HL-60 (cell line): ENCODE measurements at regions not wholly inside any gene's neighbourhood (a gene's known extent, or its start where the extent isn't known, plus 50 kb on each side); places are given as distances from the start of the nearest gene placed in this dataset.

ENCODE experiments used
- DNase-seq, 2 experiments: peaks; one replicate each; pipeline ENCODE4 v3.0.0-alpha.2; 2010 to 2020; ENCODE audit warnings: low read depth in 1 of 2, low spot score in 1 of 2
- H3K27ac ChIP-seq: fragments of 250-450 bp; sonication (Bioruptor Pico); replicated peaks from 2 replicates; pipeline ENCODE4 v1.5.1; 2020; ENCODE audit warnings: mild to moderate bottlenecking, moderate library complexity
- H3K27me3 ChIP-seq: fragments of 250-450 bp; sonication (Bioruptor Pico); 2 replicates; pipeline ENCODE4 v1.5.1; 2021; ENCODE audit warnings: mild to moderate bottlenecking, moderate library complexity; ENCODE audit not compliant: insufficient read depth, poor library complexity, severe bottlenecking
- H3K4me3 ChIP-seq: replicated peaks from 2 replicates; pipeline ENCODE4 v1.5.1; 2011; ENCODE audit warnings: mild to moderate bottlenecking, control low read depth, low read length; ENCODE audit not compliant: insufficient read depth
- GABPA ChIP-seq: IDR thresholded peaks from 2 replicates; pipeline ENCODE4 v1.6.1; 2012; ENCODE audit warnings: low read depth
- POLR2AphosphoS5 ChIP-seq: IDR thresholded peaks from 2 replicates; pipeline ENCODE4 v1.6.1; 2012; ENCODE audit warnings: low read depth
- SPI1 ChIP-seq: IDR thresholded peaks from 2 replicates; pipeline ENCODE4 v1.6.1; 2012; ENCODE audit warnings: low read depth, mild to moderate bottlenecking, borderline replicate concordance
- TF ChIP-seq, protein P1 (sequence below): IDR thresholded peaks from 2 replicates; pipeline ENCODE4 v1.6.1; 2012; ENCODE audit warnings: low read depth; ENCODE audit not compliant: insufficient replicate concordance
- TF ChIP-seq, protein P2 (sequence below): IDR thresholded peaks from one replicate; pipeline ENCODE4 v1.5.1; 2011; ENCODE audit warnings: low read length, control low read depth, inconsistent platforms; ENCODE audit not compliant: insufficient read depth

DNA sequence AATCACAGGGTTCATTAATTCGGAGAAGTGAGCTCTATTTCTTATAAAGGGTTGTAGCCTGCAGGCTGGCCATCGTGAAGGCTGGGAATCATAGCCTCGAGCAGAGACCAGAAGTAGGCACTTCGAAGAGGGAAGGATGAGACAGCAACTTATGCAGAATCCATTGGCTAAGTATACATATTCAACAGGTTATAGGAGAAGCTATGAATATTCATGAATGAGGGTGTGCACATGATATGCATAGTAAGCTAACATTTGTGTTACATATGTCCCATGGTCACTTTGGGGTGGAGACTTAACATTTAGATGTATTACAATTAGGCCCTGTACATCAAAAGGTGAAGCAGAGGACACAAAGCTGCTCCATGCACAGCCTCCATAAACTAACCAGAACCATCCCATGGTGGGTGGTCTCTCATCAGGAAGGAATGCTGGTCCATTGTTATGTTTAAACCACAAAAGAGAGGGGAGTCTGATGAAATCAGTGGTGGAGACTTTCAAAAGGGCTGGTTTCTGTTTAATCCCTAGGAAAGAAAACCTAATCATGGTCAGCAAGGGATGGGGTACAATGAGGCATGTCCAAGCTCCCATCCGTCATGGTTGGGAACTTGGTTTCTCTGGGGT, 80.8 kb upstream of the FHIT start:
- no peak for DNase-seq
- TF ChIP-seq, protein P1, sequence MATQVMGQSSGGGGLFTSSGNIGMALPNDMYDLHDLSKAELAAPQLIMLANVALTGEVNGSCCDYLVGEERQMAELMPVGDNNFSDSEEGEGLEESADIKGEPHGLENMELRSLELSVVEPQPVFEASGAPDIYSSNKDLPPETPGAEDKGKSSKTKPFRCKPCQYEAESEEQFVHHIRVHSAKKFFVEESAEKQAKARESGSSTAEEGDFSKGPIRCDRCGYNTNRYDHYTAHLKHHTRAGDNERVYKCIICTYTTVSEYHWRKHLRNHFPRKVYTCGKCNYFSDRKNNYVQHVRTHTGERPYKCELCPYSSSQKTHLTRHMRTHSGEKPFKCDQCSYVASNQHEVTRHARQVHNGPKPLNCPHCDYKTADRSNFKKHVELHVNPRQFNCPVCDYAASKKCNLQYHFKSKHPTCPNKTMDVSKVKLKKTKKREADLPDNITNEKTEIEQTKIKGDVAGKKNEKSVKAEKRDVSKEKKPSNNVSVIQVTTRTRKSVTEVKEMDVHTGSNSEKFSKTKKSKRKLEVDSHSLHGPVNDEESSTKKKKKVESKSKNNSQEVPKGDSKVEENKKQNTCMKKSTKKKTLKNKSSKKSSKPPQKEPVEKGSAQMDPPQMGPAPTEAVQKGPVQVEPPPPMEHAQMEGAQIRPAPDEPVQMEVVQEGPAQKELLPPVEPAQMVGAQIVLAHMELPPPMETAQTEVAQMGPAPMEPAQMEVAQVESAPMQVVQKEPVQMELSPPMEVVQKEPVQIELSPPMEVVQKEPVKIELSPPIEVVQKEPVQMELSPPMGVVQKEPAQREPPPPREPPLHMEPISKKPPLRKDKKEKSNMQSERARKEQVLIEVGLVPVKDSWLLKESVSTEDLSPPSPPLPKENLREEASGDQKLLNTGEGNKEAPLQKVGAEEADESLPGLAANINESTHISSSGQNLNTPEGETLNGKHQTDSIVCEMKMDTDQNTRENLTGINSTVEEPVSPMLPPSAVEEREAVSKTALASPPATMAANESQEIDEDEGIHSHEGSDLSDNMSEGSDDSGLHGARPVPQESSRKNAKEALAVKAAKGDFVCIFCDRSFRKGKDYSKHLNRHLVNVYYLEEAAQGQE = no peak
- no peak for TF ChIP-seq POLR2AphosphoS5
- no peak for TF ChIP-seq SPI1
- no peak for TF ChIP-seq GABPA
- TF ChIP-seq, protein P2, sequence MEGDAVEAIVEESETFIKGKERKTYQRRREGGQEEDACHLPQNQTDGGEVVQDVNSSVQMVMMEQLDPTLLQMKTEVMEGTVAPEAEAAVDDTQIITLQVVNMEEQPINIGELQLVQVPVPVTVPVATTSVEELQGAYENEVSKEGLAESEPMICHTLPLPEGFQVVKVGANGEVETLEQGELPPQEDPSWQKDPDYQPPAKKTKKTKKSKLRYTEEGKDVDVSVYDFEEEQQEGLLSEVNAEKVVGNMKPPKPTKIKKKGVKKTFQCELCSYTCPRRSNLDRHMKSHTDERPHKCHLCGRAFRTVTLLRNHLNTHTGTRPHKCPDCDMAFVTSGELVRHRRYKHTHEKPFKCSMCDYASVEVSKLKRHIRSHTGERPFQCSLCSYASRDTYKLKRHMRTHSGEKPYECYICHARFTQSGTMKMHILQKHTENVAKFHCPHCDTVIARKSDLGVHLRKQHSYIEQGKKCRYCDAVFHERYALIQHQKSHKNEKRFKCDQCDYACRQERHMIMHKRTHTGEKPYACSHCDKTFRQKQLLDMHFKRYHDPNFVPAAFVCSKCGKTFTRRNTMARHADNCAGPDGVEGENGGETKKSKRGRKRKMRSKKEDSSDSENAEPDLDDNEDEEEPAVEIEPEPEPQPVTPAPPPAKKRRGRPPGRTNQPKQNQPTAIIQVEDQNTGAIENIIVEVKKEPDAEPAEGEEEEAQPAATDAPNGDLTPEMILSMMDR = no peak
- H3K27me3 ChIP-seq = no peaks in the 10 kb centered on the region
- no peak overlapping the region for H3K4me3 ChIP-seq
- no peak overlapping the region for H3K27ac ChIP-seq

DNA sequence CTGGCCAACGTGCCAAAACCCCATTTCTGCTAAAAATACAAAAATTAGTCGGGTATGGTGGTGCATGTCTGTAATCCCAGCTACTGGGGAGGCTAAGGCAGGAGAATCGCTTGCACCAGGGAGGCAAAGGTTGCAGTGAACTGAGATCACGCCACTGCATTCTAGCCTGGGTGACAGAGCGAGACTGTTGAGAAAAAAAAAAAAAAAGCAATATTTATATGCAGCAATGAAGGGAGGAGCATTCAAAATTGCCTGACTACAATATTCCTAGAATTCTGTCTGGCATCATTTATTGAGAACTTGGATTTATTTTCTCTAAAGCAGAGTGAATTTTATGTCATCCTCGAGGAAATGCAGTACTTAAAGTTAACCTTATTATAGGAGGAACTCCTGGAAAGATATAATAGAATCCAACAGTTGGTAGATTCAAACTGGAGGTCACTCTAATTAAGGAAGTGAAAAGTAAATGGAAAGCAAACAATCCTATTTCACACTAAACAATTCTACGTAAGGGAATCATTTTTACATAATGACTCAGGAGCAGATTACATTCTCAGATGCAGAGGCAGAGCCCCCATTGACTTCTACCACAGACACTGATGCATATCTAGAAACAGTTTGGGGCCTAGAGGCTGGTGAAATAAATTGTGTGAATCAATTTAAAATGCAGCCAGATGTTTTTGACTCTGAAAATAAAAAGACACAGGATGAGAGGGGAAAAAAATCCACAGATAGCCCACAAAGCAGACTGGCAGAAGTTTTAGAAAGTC, 82.1 kb upstream of the FHIT start:
- Histone ChIP-seq H3K27ac (no peak overlapping the region), H3K4me3 (no peak overlapping the region), H3K27me3 (no peaks in the 10 kb centered on the region)
- TF ChIP-seq, protein P1 = no peak
- no peak for TF ChIP-seq GABPA
- TF ChIP-seq POLR2AphosphoS5 = no peak
- TF ChIP-seq, protein P2 = no peak
- TF ChIP-seq SPI1 = no peak
- DNase-seq = no peak

- H3K27ac ChIP-seq = no peak overlapping the region
- DNase-seq = no peak
Measured at GRCh38 chr3:61334783-61335182, 83.5 kb upstream of the FHIT start.

More at GRCh38 chr3:61334783-61335182, 83.5 kb upstream of the FHIT start:
- Histone ChIP-seq H3K4me3 (no peak overlapping the region), H3K27me3 (no peaks in the 10 kb centered on the region)
- TF ChIP-seq GABPA (no peak), SPI1 (no peak)
- TF ChIP-seq, protein P2 = no peak
- TF ChIP-seq, protein P1 = no peak
